ENCODE measurements at regions not wholly inside any gene's neighbourhood (a gene's known extent, or its start where the extent isn't known, plus 50 kb on each side); places are given as distances from the start of the nearest gene placed in this dataset.

DNA sequence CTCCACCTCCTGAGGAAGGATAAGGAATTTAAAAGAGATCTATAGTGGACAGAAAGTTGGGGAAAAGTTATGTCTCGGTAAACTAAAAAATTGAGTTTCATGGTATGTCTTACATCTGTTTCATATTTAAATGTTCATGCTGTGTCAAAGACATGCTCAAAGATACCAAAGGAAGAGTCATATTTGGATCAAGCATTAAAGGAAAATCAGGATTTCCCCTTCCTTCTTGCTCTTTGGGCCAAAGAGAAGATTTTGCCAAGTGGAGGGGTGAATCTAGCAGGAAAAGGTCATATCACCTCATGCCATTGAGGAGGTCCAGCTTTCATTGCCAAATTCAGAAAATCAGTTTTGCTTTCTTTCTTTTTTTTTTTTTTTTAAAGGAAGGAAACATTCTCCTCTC is 192.4 kb downstream of the OGFRL1 start:
- TF ChIP-seq, protein P1, sequence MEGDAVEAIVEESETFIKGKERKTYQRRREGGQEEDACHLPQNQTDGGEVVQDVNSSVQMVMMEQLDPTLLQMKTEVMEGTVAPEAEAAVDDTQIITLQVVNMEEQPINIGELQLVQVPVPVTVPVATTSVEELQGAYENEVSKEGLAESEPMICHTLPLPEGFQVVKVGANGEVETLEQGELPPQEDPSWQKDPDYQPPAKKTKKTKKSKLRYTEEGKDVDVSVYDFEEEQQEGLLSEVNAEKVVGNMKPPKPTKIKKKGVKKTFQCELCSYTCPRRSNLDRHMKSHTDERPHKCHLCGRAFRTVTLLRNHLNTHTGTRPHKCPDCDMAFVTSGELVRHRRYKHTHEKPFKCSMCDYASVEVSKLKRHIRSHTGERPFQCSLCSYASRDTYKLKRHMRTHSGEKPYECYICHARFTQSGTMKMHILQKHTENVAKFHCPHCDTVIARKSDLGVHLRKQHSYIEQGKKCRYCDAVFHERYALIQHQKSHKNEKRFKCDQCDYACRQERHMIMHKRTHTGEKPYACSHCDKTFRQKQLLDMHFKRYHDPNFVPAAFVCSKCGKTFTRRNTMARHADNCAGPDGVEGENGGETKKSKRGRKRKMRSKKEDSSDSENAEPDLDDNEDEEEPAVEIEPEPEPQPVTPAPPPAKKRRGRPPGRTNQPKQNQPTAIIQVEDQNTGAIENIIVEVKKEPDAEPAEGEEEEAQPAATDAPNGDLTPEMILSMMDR (conservative IDR thresholded peaks at IDR 0.05; ENCODE audit: low read length) = no peak
- no peak for TF ChIP-seq EZH2phosphoT487 (IDR thresholded peaks at IDR 0.05; ENCODE audit: borderline replicate concordance)

Data from Loucy (cell line).